ENCODE measurements at regions not wholly inside any gene's neighbourhood (a gene's known extent, or its start where the extent isn't known, plus 50 kb on each side); places are given as distances from the start of the nearest gene placed in this dataset.

- no peak overlapping the region for H3K4me3 ChIP-seq (ENCODE audit: low read depth in 1 of 2, low read length in 2 of 2)
- H3K4me1 ChIP-seq (ENCODE audit: control insufficient read depth in 1 of 2, insufficient read depth in 2 of 2, low read length in 2 of 2), result no peaks in the 10 kb centered on the region
- no peaks in the 10 kb centered on the region for H3K36me3 ChIP-seq (ENCODE audit: control insufficient read depth in 1 of 2, insufficient read depth in 2 of 2, low read length in 2 of 2)
- H3K27ac ChIP-seq (ENCODE audit: low read length), result no peak overlapping the region
- no peaks in the 10 kb centered on the region for H3K27me3 ChIP-seq (ENCODE audit: low read depth, low read length)
- H3K9me3 ChIP-seq (ENCODE audit: control insufficient read depth in 1 of 2, low read length in 2 of 2), result no peaks in the 10 kb centered on the region
Observed at GRCh38 chr13:105509981-105510762, 1025.3 kb downstream of the EFNB2 start.

GRCh38 chr13:105506463-105506862 is 1029.0 kb downstream of the EFNB2 start:
- H3K9me3 ChIP-seq (ENCODE audit: control insufficient read depth in 1 of 2, low read length in 2 of 2), result no peaks in the 10 kb centered on the region
- H3K36me3 ChIP-seq (ENCODE audit: control insufficient read depth in 1 of 2, insufficient read depth in 2 of 2, low read length in 2 of 2), result no peaks in the 10 kb centered on the region
- H3K4me1 ChIP-seq (ENCODE audit: control insufficient read depth in 1 of 2, insufficient read depth in 2 of 2, low read length in 2 of 2), result no peaks in the 10 kb centered on the region
- H3K27ac ChIP-seq (ENCODE audit: low read length), result no peak overlapping the region
- H3K4me3 ChIP-seq (ENCODE audit: low read depth in 1 of 2, low read length in 2 of 2), result no peak overlapping the region
- no peaks in the 10 kb centered on the region for H3K27me3 ChIP-seq (ENCODE audit: low read depth, low read length)

- no peaks in the 10 kb centered on the region for H3K36me3 ChIP-seq (ENCODE audit: control insufficient read depth in 1 of 2, insufficient read depth in 2 of 2, low read length in 2 of 2)
- no peak overlapping the region for H3K27ac ChIP-seq (ENCODE audit: low read length)
- no peak overlapping the region for H3K4me3 ChIP-seq (ENCODE audit: low read depth in 1 of 2, low read length in 2 of 2)
Observed at GRCh38 chr13:105502193-105502592, 1033.3 kb downstream of the EFNB2 start.

GRCh38 chr13:105497597-105497996 is 1037.9 kb downstream of the EFNB2 start:
- Histone ChIP-seq H3K27ac (ENCODE audit: low read length) (no peak overlapping the region), H3K4me1 (ENCODE audit: control insufficient read depth in 1 of 2, insufficient read depth in 2 of 2, low read length in 2 of 2) (no peaks in the 10 kb centered on the region), H3K4me3 (ENCODE audit: low read depth in 1 of 2, low read length in 2 of 2) (no peak overlapping the region), H3K9me3 (ENCODE audit: control insufficient read depth in 1 of 2, low read length in 2 of 2) (no peaks in the 10 kb centered on the region), H3K36me3 (ENCODE audit: control insufficient read depth in 1 of 2, insufficient read depth in 2 of 2, low read length in 2 of 2) (no peaks in the 10 kb centered on the region), H3K27me3 (ENCODE audit: low read depth, low read length) (no peaks in the 10 kb centered on the region)

More at GRCh38 chr13:105502193-105502592, 1033.3 kb downstream of the EFNB2 start:
- Histone ChIP-seq H3K4me1 (ENCODE audit: control insufficient read depth in 1 of 2, insufficient read depth in 2 of 2, low read length in 2 of 2) (no peaks in the 10 kb centered on the region), H3K27me3 (ENCODE audit: low read depth, low read length) (no peaks in the 10 kb centered on the region), H3K9me3 (ENCODE audit: control insufficient read depth in 1 of 2, low read length in 2 of 2) (no peaks in the 10 kb centered on the region)

GRCh38 chr13:105492216-105492615 is 1043.2 kb downstream of the EFNB2 start:
- Histone ChIP-seq H3K27me3 (ENCODE audit: low read depth, low read length) (no peaks in the 10 kb centered on the region), H3K4me3 (ENCODE audit: low read depth in 1 of 2, low read length in 2 of 2) (no peak overlapping the region), H3K36me3 (ENCODE audit: control insufficient read depth in 1 of 2, insufficient read depth in 2 of 2, low read length in 2 of 2) (no peaks in the 10 kb centered on the region), H3K27ac (ENCODE audit: low read length) (no peak overlapping the region), H3K4me1 (ENCODE audit: control insufficient read depth in 1 of 2, insufficient read depth in 2 of 2, low read length in 2 of 2) (no peaks in the 10 kb centered on the region), H3K9me3 (ENCODE audit: control insufficient read depth in 1 of 2, low read length in 2 of 2) (no peaks in the 10 kb centered on the region)

GRCh38 chr13:105491345-105491744 is 1044.1 kb downstream of the EFNB2 start:
- Histone ChIP-seq H3K4me1 (ENCODE audit: control insufficient read depth in 1 of 2, insufficient read depth in 2 of 2, low read length in 2 of 2) (no peaks in the 10 kb centered on the region), H3K4me3 (ENCODE audit: low read depth in 1 of 2, low read length in 2 of 2) (no peak overlapping the region), H3K9me3 (ENCODE audit: control insufficient read depth in 1 of 2, low read length in 2 of 2) (no peaks in the 10 kb centered on the region), H3K27ac (ENCODE audit: low read length) (no peak overlapping the region), H3K36me3 (ENCODE audit: control insufficient read depth in 1 of 2, insufficient read depth in 2 of 2, low read length in 2 of 2) (no peaks in the 10 kb centered on the region), H3K27me3 (ENCODE audit: low read depth, low read length) (no peaks in the 10 kb centered on the region)

- Histone ChIP-seq H3K27ac (ENCODE audit: low read length) (no peak overlapping the region), H3K4me1 (ENCODE audit: control insufficient read depth in 1 of 2, insufficient read depth in 2 of 2, low read length in 2 of 2) (no peaks in the 10 kb centered on the region), H3K4me3 (ENCODE audit: low read depth in 1 of 2, low read length in 2 of 2) (no peak overlapping the region), H3K36me3 (ENCODE audit: control insufficient read depth in 1 of 2, insufficient read depth in 2 of 2, low read length in 2 of 2) (no peaks in the 10 kb centered on the region), H3K9me3 (ENCODE audit: control insufficient read depth in 1 of 2, low read length in 2 of 2) (no peaks in the 10 kb centered on the region), H3K27me3 (ENCODE audit: low read depth, low read length) (no peaks in the 10 kb centered on the region)
Observed at GRCh38 chr13:105485081-105485480, 1050.4 kb downstream of the EFNB2 start.

GRCh38 chr13:105474983-105475610 is 1060.4 kb downstream of the EFNB2 start:
- Histone ChIP-seq H3K4me3 (ENCODE audit: low read depth in 1 of 2, low read length in 2 of 2) (no peak overlapping the region), H3K36me3 (ENCODE audit: control insufficient read depth in 1 of 2, insufficient read depth in 2 of 2, low read length in 2 of 2) (no peaks in the 10 kb centered on the region), H3K27me3 (ENCODE audit: low read depth, low read length) (no peaks in the 10 kb centered on the region), H3K27ac (ENCODE audit: low read length) (no peak overlapping the region), H3K9me3 (ENCODE audit: control insufficient read depth in 1 of 2, low read length in 2 of 2) (no peaks in the 10 kb centered on the region), H3K4me1 (ENCODE audit: control insufficient read depth in 1 of 2, insufficient read depth in 2 of 2, low read length in 2 of 2) (no peaks in the 10 kb centered on the region)

GRCh38 chr13:105471673-105472072 is 1063.8 kb downstream of the EFNB2 start:
- no peaks in the 10 kb centered on the region for H3K4me1 ChIP-seq (ENCODE audit: control insufficient read depth in 1 of 2, insufficient read depth in 2 of 2, low read length in 2 of 2)
- no peak overlapping the region for H3K27ac ChIP-seq (ENCODE audit: low read length)
- no peaks in the 10 kb centered on the region for H3K36me3 ChIP-seq (ENCODE audit: control insufficient read depth in 1 of 2, insufficient read depth in 2 of 2, low read length in 2 of 2)
- H3K27me3 ChIP-seq (ENCODE audit: low read depth, low read length), result no peaks in the 10 kb centered on the region
- H3K9me3 ChIP-seq (ENCODE audit: control insufficient read depth in 1 of 2, low read length in 2 of 2), result no peaks in the 10 kb centered on the region
- no peak overlapping the region for H3K4me3 ChIP-seq (ENCODE audit: low read depth in 1 of 2, low read length in 2 of 2)

- H3K9me3 ChIP-seq (ENCODE audit: control insufficient read depth in 1 of 2, low read length in 2 of 2), result no peaks in the 10 kb centered on the region
- no peaks in the 10 kb centered on the region for H3K27me3 ChIP-seq (ENCODE audit: low read depth, low read length)
- no peak overlapping the region for H3K27ac ChIP-seq (ENCODE audit: low read length)
- no peaks in the 10 kb centered on the region for H3K4me1 ChIP-seq (ENCODE audit: control insufficient read depth in 1 of 2, insufficient read depth in 2 of 2, low read length in 2 of 2)
- H3K4me3 ChIP-seq (ENCODE audit: low read depth in 1 of 2, low read length in 2 of 2), result no peak overlapping the region
- no peaks in the 10 kb centered on the region for H3K36me3 ChIP-seq (ENCODE audit: control insufficient read depth in 1 of 2, insufficient read depth in 2 of 2, low read length in 2 of 2)
Observed at GRCh38 chr13:105466376-105466775, 1069.1 kb downstream of the EFNB2 start.

- no peaks in the 10 kb centered on the region for H3K4me1 ChIP-seq (ENCODE audit: control insufficient read depth in 1 of 2, insufficient read depth in 2 of 2, low read length in 2 of 2)
- no peak within 1 kb of the TSS for H3K4me3 ChIP-seq (ENCODE audit: low read depth in 1 of 2, low read length in 2 of 2)
- H3K27me3 ChIP-seq (ENCODE audit: low read depth, low read length), result no peaks in the 10 kb centered on the region
- no peak within 1 kb of the TSS for H3K27ac ChIP-seq (ENCODE audit: low read length)
- H3K36me3 ChIP-seq (ENCODE audit: control insufficient read depth in 1 of 2, insufficient read depth in 2 of 2, low read length in 2 of 2), result no peaks in the 10 kb centered on the region
- no peaks in the 10 kb centered on the region for H3K9me3 ChIP-seq (ENCODE audit: control insufficient read depth in 1 of 2, low read length in 2 of 2)
Observed at GRCh38 chr13:105465745-105466144, 1069.7 kb downstream of the EFNB2 start, which contains the start of gene DAOA. Gene DAOA, plus strand, starts transcription at chr13:105466045.
